GM12874 (cell line): ENCODE measurements at regions not wholly inside any gene's neighbourhood (a gene's known extent, or its start where the extent isn't known, plus 50 kb on each side); places are given as distances from the start of the nearest gene placed in this dataset.

Experiments used
- CTCF ChIP-seq: IDR thresholded peaks from 2 replicates; pipeline ENCODE4 v1.5.1; 2011; ENCODE audit warnings: low read depth, mild to moderate bottlenecking, control low read depth, low read length, moderate library complexity; ENCODE audit not compliant: insufficient read depth

- TF ChIP-seq CTCF: no peak
These were observed 96.5 kb upstream of the CAST start for GRCh38 chr5:96565582-96566265.

- TF ChIP-seq CTCF: no peak
These were observed 95.2 kb upstream of the CAST start for GRCh38 chr5:96566833-96567587.

- no peak for TF ChIP-seq CTCF
These were observed 92.8 kb upstream of the CAST start for GRCh38 chr5:96569332-96569731.

- no peak for TF ChIP-seq CTCF
These were observed 92.4 kb upstream of the CAST start for GRCh38 chr5:96569770-96570169.

GRCh38 chr5:96572864-96573512, 89.2 kb upstream of the CAST start:
- no peak for TF ChIP-seq CTCF

- TF ChIP-seq CTCF: no peak
These were observed 88.7 kb upstream of the CAST start for GRCh38 chr5:96573513-96573894.

- no peak for TF ChIP-seq CTCF
These were observed 85.3 kb upstream of the CAST start for GRCh38 chr5:96576876-96577275.
